A549 (cell line): ENCODE measurements at regions not wholly inside any gene's neighbourhood (a gene's known extent, or its start where the extent isn't known, plus 50 kb on each side); places are given as distances from the start of the nearest gene placed in this dataset.

Experiments used
- EP300 ChIP-seq, 2 experiments: fragments of >200 bp; sonication (Bioruptor Twin); formaldehyde crosslinking; IDR thresholded peaks; 2 replicates in 1 of 2; 3 replicates in 1 of 2; pipeline ENCODE4 v1.6.1; 2016 to 2017
- FOSL2 ChIP-seq, 2 experiments: fragments of 450-650 bp in 1 of 2; fragments of >200 bp in 1 of 2; sonication (Bioruptor Twin) in 1 of 2; formaldehyde crosslinking; IDR thresholded peaks; 2 replicates each; pipeline versions ENCODE4 v1.5.0 to v1.6.1; 2016 to 2020; ENCODE audit warnings: mild to moderate bottlenecking in 1 of 2, moderate library complexity in 1 of 2
- JUN ChIP-seq, 2 experiments: fragments of >200 bp; sonication (Bioruptor Twin); formaldehyde crosslinking; IDR thresholded peaks; 2 replicates in 1 of 2; 3 replicates in 1 of 2; pipeline ENCODE4 v1.6.1; 2016 to 2017
- NFE2L2 ChIP-seq: fragments of 150-350 bp; conservative IDR thresholded peaks from 2 replicates; pipeline ENCODE4 v1.6.1; 2014; ENCODE audit warnings: low read length
- POLR2A ChIP-seq: IDR thresholded peaks from 2 replicates; pipeline ENCODE4 v1.6.1; 2012; ENCODE audit warnings: mild to moderate bottlenecking, low read length
- RCOR1 ChIP-seq: fragments of 150-350 bp; IDR thresholded peaks from 2 replicates; pipeline ENCODE4 v1.6.1; 2014; ENCODE audit warnings: antibody characterized with exemption, low read length, low read depth
- REST ChIP-seq: fragments of 200-600 bp; sonication (generic); IDR thresholded peaks from 2 replicates; pipeline ENCODE4 v1.6.1; 2016; ENCODE audit warnings: antibody characterized with exemption, mild to moderate bottlenecking, moderate library complexity
- ZC3H11A ChIP-seq: fragments of 450-650 bp; IDR thresholded peaks from 2 replicates; pipeline ENCODE4 v1.6.1; 2014; ENCODE audit warnings: antibody characterized with exemption, mild to moderate bottlenecking
- TF ChIP-seq, protein P1 (sequence below): fragments of >200 bp; sonication (Bioruptor Twin); formaldehyde crosslinking; IDR thresholded peaks from 3 replicates; pipeline ENCODE4 v1.5.1; 2016

- TF ChIP-seq POLR2A (no peak), REST (no peak), ZC3H11A (no peak), EP300 (IDR thresholded peaks at IDR 0.05) (no peak), NFE2L2 (no peak), RCOR1 (no peak), FOSL2 (IDR thresholded peaks at IDR 0.05) (no peak), FOSL2 (CRISPR knock-in tag; IDR thresholded peaks at IDR 0.05) (no peak), JUN (IDR thresholded peaks at IDR 0.05) (no peak)
- TF ChIP-seq, protein P1, sequence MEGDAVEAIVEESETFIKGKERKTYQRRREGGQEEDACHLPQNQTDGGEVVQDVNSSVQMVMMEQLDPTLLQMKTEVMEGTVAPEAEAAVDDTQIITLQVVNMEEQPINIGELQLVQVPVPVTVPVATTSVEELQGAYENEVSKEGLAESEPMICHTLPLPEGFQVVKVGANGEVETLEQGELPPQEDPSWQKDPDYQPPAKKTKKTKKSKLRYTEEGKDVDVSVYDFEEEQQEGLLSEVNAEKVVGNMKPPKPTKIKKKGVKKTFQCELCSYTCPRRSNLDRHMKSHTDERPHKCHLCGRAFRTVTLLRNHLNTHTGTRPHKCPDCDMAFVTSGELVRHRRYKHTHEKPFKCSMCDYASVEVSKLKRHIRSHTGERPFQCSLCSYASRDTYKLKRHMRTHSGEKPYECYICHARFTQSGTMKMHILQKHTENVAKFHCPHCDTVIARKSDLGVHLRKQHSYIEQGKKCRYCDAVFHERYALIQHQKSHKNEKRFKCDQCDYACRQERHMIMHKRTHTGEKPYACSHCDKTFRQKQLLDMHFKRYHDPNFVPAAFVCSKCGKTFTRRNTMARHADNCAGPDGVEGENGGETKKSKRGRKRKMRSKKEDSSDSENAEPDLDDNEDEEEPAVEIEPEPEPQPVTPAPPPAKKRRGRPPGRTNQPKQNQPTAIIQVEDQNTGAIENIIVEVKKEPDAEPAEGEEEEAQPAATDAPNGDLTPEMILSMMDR: no peak
These were observed 323.0 kb downstream of the OMA1 start for GRCh38 chr1:58223522-58223921.
